GM12864 (cell line): ENCODE measurements at regions not wholly inside any gene's neighbourhood (a gene's known extent, or its start where the extent isn't known, plus 50 kb on each side); places are given as distances from the start of the nearest gene placed in this dataset.

Experiments
- DNase-seq: peaks from one replicate; pipeline ENCODE4 v3.0.0-alpha.2; 2011; ENCODE audit warnings: low read depth
- H3K4me3 ChIP-seq: 2 replicates; pipeline ENCODE4 v1.5.1; 2011; ENCODE audit warnings: mild to moderate bottlenecking, low read depth, low read length, control low read depth
- CTCF ChIP-seq: IDR thresholded peaks from 2 replicates; pipeline ENCODE4 v1.5.1; 2011; ENCODE audit warnings: low read depth, mild to moderate bottlenecking, moderate library complexity, low read length, control low read depth, inconsistent platforms; ENCODE audit errors: missing control alignments

GRCh38 chr20:51237791-51238190 lies 214.9 kb upstream of the KCNG1 start:
- no peak overlapping the region for H3K4me3 ChIP-seq
- DNase-seq = no peak
- no peak for TF ChIP-seq CTCF

GRCh38 chr20:51237278-51237677 lies 214.4 kb upstream of the KCNG1 start:
- DNase-seq = no peak
- TF ChIP-seq CTCF = no peak
- no peak overlapping the region for H3K4me3 ChIP-seq

GRCh38 chr20:51236421-51236820 lies 213.5 kb upstream of the KCNG1 start:
- no peak overlapping the region for H3K4me3 ChIP-seq
- no peak for TF ChIP-seq CTCF
- no peak for DNase-seq

- no peak for DNase-seq
- no peak overlapping the region for H3K4me3 ChIP-seq
- TF ChIP-seq CTCF = no peak
These were observed 210.4 kb upstream of the KCNG1 start for GRCh38 chr20:51233345-51233744.

- DNase-seq = no peak
- H3K4me3 ChIP-seq = no peak overlapping the region
- TF ChIP-seq CTCF = no peak
These were observed 207.8 kb upstream of the KCNG1 start for GRCh38 chr20:51230727-51231126.

- no peak for TF ChIP-seq CTCF
These were observed 205.9 kb upstream of the KCNG1 start for GRCh38 chr20:51228763-51229162.

GRCh38 chr20:51227744-51228143 lies 204.8 kb upstream of the KCNG1 start:
- DNase-seq = no peak
- no peak for TF ChIP-seq CTCF
- H3K4me3 ChIP-seq = no peak overlapping the region

More at GRCh38 chr20:51228763-51229162, 205.9 kb upstream of the KCNG1 start:
- DNase-seq = no peak
- H3K4me3 ChIP-seq = no peak overlapping the region
